Endothelial cell of umbilical vein (primary cell): ENCODE measurements at regions not wholly inside any gene's neighbourhood (a gene's known extent, or its start where the extent isn't known, plus 50 kb on each side); places are given as distances from the start of the nearest gene placed in this dataset.
"Not testable (repeated sequence)": the region's sequence is repeated elsewhere in the genome, so short reads cannot be mapped to it uniquely, and the experiment has no call there.

Experiments
- BruUV-seq: library from RNA; stranded (reverse); fragments of 400-500 nt; replicated peaks from 2 replicates; lab custom pipeline; 2021; lab: Mats Ljungman, UMichigan
- CTCF ChIA-PET: fragments of 300-600, 350-600 bp; sonication (Branson Sonifier 250); formaldehyde crosslinking; loops from one replicate; lab custom pipeline; 2021; ENCODE audit warnings: antibody characterized with exemption, inconsistent platforms; lab: Charles Lee
- POLR2A ChIA-PET: fragments of 300-600, 350-600 bp; sonication (Branson Sonifier 250); formaldehyde crosslinking; loops from one replicate; lab custom pipeline; 2021; ENCODE audit warnings: antibody characterized with exemption, inconsistent platforms; lab: Charles Lee
- DNase-seq: peaks from one replicate; pipeline ENCODE4 v3.0.0-alpha.2; 2011; ENCODE audit warnings: low read depth, low spot score
- FAIRE-seq: peaks from 2 replicates; lab custom pipeline; 2011; peaks lifted over from hg19 to GRCh38; lab: Jason Lieb, UNC
- H2AFZ ChIP-seq: 2 replicates; pipeline ENCODE4 v1.6.0; 2012; ENCODE audit warnings: low read depth, low read length, control low read depth, inconsistent platforms
- H3K27ac ChIP-seq: 2 replicates; pipeline ENCODE4 v1.5.1; 2011; ENCODE audit warnings: low read depth, mild to moderate bottlenecking, control low read depth, low read length, moderate library complexity; ENCODE audit not compliant: insufficient read depth
- H3K27me3 ChIP-seq, 2 experiments: 2 replicates each; pipeline versions ENCODE4 v1.6.0 to v1.6.1; 2011; ENCODE audit warnings: low read length in 2 of 2, mixed read lengths in 1 of 2; ENCODE audit not compliant: control insufficient read depth in 2 of 2, insufficient read depth in 2 of 2
- H3K36me3 ChIP-seq, 2 experiments: 2 replicates in 1 of 2; 3 replicates in 1 of 2; pipeline ENCODE4 v1.5.1; 2011; ENCODE audit warnings: low read length in 2 of 2, mild to moderate bottlenecking in 1 of 2, moderate library complexity in 1 of 2; ENCODE audit not compliant: control insufficient read depth in 2 of 2, insufficient read depth in 2 of 2; ENCODE audit errors: extremely low read depth in 1 of 2
- H3K4me1 ChIP-seq: 3 replicates; pipeline ENCODE4 v1.5.1; 2011; ENCODE audit warnings: mild to moderate bottlenecking, low read length; ENCODE audit not compliant: control insufficient read depth, insufficient read depth; ENCODE audit errors: extremely low read depth
- H3K4me2 ChIP-seq: 2 replicates; pipeline ENCODE4 v1.6.1; 2011; ENCODE audit warnings: low read length, control low read depth, mixed read lengths; ENCODE audit not compliant: insufficient read depth
- H3K4me3 ChIP-seq, 3 experiments: fragments of 200-600 bp in 1 of 3; sonication (generic), shearing (Covaris generic) in 1 of 3; replicated peaks in 1 of 3; 2 replicates each; pipeline ENCODE4 v1.5.1; 2011 to 2016; ENCODE audit warnings: control low read depth in 3 of 3, low read length in 3 of 3, mild to moderate bottlenecking in 2 of 3, inconsistent platforms in 1 of 3, low read depth in 1 of 3, moderate library complexity in 1 of 3; ENCODE audit not compliant: insufficient read depth in 1 of 3
- H3K79me2 ChIP-seq: 2 replicates; pipeline ENCODE4 v1.6.0; 2012; ENCODE audit warnings: low read length, inconsistent platforms; ENCODE audit not compliant: control insufficient read depth, insufficient read depth
- H3K9ac ChIP-seq: replicated peaks from 2 replicates; pipeline ENCODE3; 2011; ENCODE audit warnings: low read length, control low read depth; ENCODE audit not compliant: insufficient read depth; ENCODE audit errors: extremely low read depth
- H3K9me1 ChIP-seq: replicated peaks from 3 replicates; pipeline ENCODE4 v1.6.0; 2011; ENCODE audit warnings: mild to moderate bottlenecking, low read length; ENCODE audit not compliant: control insufficient read depth, insufficient read depth; ENCODE audit errors: extremely low read depth
- H3K9me3 ChIP-seq: replicated peaks from 2 replicates; pipeline ENCODE4 v1.5.1; 2012; ENCODE audit warnings: low read length, inconsistent platforms; ENCODE audit not compliant: control insufficient read depth, insufficient read depth
- H4K20me1 ChIP-seq: replicated peaks from 2 replicates; pipeline ENCODE3; 2011; ENCODE audit warnings: mild to moderate bottlenecking, low read length; ENCODE audit not compliant: control insufficient read depth, insufficient read depth; ENCODE audit errors: extremely low read depth
- EZH2 ChIP-seq: IDR thresholded peaks from 2 replicates; pipeline ENCODE4 v1.6.1; 2012; ENCODE audit warnings: borderline replicate concordance, low read depth, mild to moderate bottlenecking, moderate library complexity, low read length, inconsistent platforms; ENCODE audit not compliant: severe bottlenecking
- GATA2 ChIP-seq: IDR thresholded peaks from 2 replicates; pipeline ENCODE4 v1.7.0; 2011; ENCODE audit warnings: low read depth, mild to moderate bottlenecking, moderate library complexity, mixed read lengths, low read length; ENCODE audit not compliant: insufficient read length, insufficient read depth
- JUN ChIP-seq: IDR thresholded peaks from 2 replicates; pipeline ENCODE4 v1.6.1; 2011; ENCODE audit warnings: borderline replicate concordance, low read depth; ENCODE audit not compliant: insufficient read length, insufficient read depth
- POLR2A ChIP-seq: IDR thresholded peaks from 2 replicates; pipeline ENCODE4 v1.6.1; 2012; ENCODE audit warnings: low read depth, mild to moderate bottlenecking, control low read depth, low read length
- POLR2AphosphoS5 ChIP-seq: IDR thresholded peaks from 2 replicates; pipeline ENCODE4 v1.6.1; 2012; ENCODE audit warnings: low read depth, mild to moderate bottlenecking, control low read depth, low read length, moderate library complexity; ENCODE audit not compliant: insufficient read depth
- dilution Hi-C: fragments of 300-500 bp; cut with MboI; formaldehyde crosslinking; loops from one replicate; pipeline ENCODE4 v1.15.0; 2019; ENCODE audit warnings: low sequenced_read_pairs; ENCODE audit not compliant: extremely low pct_ligation_motif_present
- intact Hi-C: fragments of 100-400 bp; cut with micrococcal nuclease; formaldehyde crosslinking; loops from one replicate; pipeline ENCODE4 v1.10.0; 2022
- TF ChIP-seq, protein P1 (sequence below): IDR thresholded peaks from 2 replicates; pipeline ENCODE4 v1.6.1; 2011; ENCODE audit not compliant: insufficient read depth, insufficient read length

- no TSS peak for BruUV-seq
- FAIRE-seq = no peak
- H3K36me3 ChIP-seq = no peaks in the 10 kb centered on the region
- no peaks in the 10 kb centered on the region for H3K9me3 ChIP-seq
- no peak overlapping the region for H2AFZ ChIP-seq
- dilution Hi-C loops (no loop called here), intact Hi-C loops (no loop called here)
- CTCF ChIA-PET = no interaction called here
- H3K4me1 ChIP-seq = no peaks in the 10 kb centered on the region
- H3K4me2 ChIP-seq = no peak overlapping the region
- H3K9ac ChIP-seq = no peak overlapping the region
- H3K27me3 ChIP-seq = no peaks in the 10 kb centered on the region
- no peak overlapping the region for H3K27ac ChIP-seq
- no peak overlapping the region for H3K4me3 ChIP-seq
- H4K20me1 ChIP-seq = no peaks in the 10 kb centered on the region
- no peak for DNase-seq
- TF ChIP-seq JUN (no peak), POLR2AphosphoS5 (no peak), EZH2 (no peak), GATA2 (no peak), POLR2A (no peak)
- TF ChIP-seq, protein P1, sequence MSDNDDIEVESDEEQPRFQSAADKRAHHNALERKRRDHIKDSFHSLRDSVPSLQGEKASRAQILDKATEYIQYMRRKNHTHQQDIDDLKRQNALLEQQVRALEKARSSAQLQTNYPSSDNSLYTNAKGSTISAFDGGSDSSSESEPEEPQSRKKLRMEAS = no peak
- no peaks in the 10 kb centered on the region for H3K9me1 ChIP-seq
- POLR2A ChIA-PET = no interaction called here
- H3K79me2 ChIP-seq = no peaks in the 10 kb centered on the region
Observed at GRCh38 chr7:138328215-138328614, 131.8 kb upstream of the TRIM24 start.

DNA sequence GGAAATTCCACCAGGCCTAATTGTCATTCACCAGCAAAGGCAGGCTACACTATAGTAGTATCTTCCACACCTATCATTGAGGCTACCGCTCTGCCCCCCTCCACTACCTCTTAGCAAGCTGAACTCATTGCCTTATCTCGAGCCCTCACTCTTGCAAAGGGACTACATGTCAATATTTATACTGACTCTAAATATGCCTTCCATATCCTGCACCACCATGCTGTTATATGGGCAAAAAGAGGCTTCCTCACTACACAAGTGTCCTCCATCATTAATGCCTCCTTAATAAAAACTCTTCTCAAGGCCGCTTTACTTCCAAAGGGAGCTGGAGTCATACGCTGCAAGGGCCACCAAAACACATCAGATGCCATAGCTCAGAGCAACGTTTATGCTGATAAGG lies 127.2 kb upstream of the TRIM24 start:
- FAIRE-seq = not testable (repeated sequence)

More for the DNA sequence above, 127.2 kb upstream of the TRIM24 start:
- CTCF ChIA-PET, dilution Hi-C loops, H3K4me1 ChIP-seq, H4K20me1 ChIP-seq, H3K4me2 ChIP-seq, H3K79me2 ChIP-seq, H3K27me3 ChIP-seq, H3K27ac ChIP-seq, H3K9ac ChIP-seq, H3K4me3 ChIP-seq, H3K9me1 ChIP-seq, BruUV-seq, H3K9me3 ChIP-seq, POLR2A ChIA-PET, intact Hi-C loops, DNase-seq, H2AFZ ChIP-seq, H3K36me3 ChIP-seq: not testable (repeated sequence)
